CD14-positive monocyte (primary cell): ENCODE measurements at regions not wholly inside any gene's neighbourhood (a gene's known extent, or its start where the extent isn't known, plus 50 kb on each side); places are given as distances from the start of the nearest gene placed in this dataset.

ENCODE experiments used
- DNase-seq, 3 donors: peaks; one replicate each; pipeline ENCODE4 v3.0.0-alpha.2; 2011 to 2022
- H2AFZ ChIP-seq: 2 replicates; pipeline ENCODE4 v1.6.0; 2012; ENCODE audit warnings: mild to moderate bottlenecking, low read depth, low read length, inconsistent platforms; ENCODE audit not compliant: insufficient read depth, poor library complexity, severe bottlenecking
- H3K27ac ChIP-seq, 2 donors: 1 replicate in 1 of 2; 2 replicates in 1 of 2; pipeline ENCODE4 v1.5.1; 2012 to 2013; ENCODE audit warnings: low read length in 2 of 2, control low read depth in 1 of 2, inconsistent platforms in 1 of 2, low read depth in 1 of 2, mild to moderate bottlenecking in 1 of 2
- H3K27me3 ChIP-seq, 2 donors: one replicate each; pipeline versions ENCODE4 v1.6.0 to v1.6.1; 2011 to 2013; ENCODE audit warnings: low read length in 2 of 2; ENCODE audit not compliant: control insufficient read depth in 2 of 2, insufficient read depth in 2 of 2
- H3K36me3 ChIP-seq, 2 donors: replicated peaks in 1 of 2; 1 replicate in 1 of 2; 2 replicates in 1 of 2; pipeline versions ENCODE4 v1.5.1 to v1.6.1; 2012 to 2013; ENCODE audit warnings: low read length in 2 of 2, control low read depth in 1 of 2, inconsistent platforms in 1 of 2, mild to moderate bottlenecking in 1 of 2; ENCODE audit not compliant: insufficient read depth in 2 of 2, control insufficient read depth in 1 of 2
- H3K4me1 ChIP-seq, 2 donors: 1 replicate in 1 of 2; 2 replicates in 1 of 2; pipeline versions ENCODE4 v1.5.1 to v1.6.1; 2012 to 2013; ENCODE audit warnings: low read length in 2 of 2, control low read depth in 1 of 2, inconsistent platforms in 1 of 2, mild to moderate bottlenecking in 1 of 2, moderate library complexity in 1 of 2; ENCODE audit not compliant: insufficient read depth in 2 of 2, control insufficient read depth in 1 of 2
- H3K4me2 ChIP-seq: replicated peaks from 2 replicates; pipeline ENCODE3; 2012; ENCODE audit warnings: low read length, moderate library complexity, mild to moderate bottlenecking; ENCODE audit not compliant: poor library complexity, severe bottlenecking; ENCODE audit errors: extremely low read depth
- H3K4me3 ChIP-seq, 3 experiments: fragments of 200-600 bp in 1 of 3; sonication (generic) in 1 of 3; replicated peaks in 1 of 3; 1 replicate in 2 of 3; 2 replicates in 1 of 3; pipeline ENCODE4 v1.5.1; 2011 to 2013; ENCODE audit warnings: low read length in 3 of 3, mild to moderate bottlenecking in 3 of 3, control low read depth in 2 of 3, low read depth in 2 of 3, inconsistent platforms in 1 of 3, moderate library complexity in 1 of 3
- H3K79me2 ChIP-seq: 2 replicates; pipeline ENCODE4 v1.6.0; 2012; ENCODE audit warnings: mild to moderate bottlenecking, control low read depth, inconsistent platforms, low read length, moderate library complexity; ENCODE audit not compliant: insufficient read depth
- H3K9ac ChIP-seq: 2 replicates; pipeline ENCODE4 v1.6.0; 2017; ENCODE audit warnings: low read length, mild to moderate bottlenecking; ENCODE audit not compliant: insufficient read depth, poor library complexity, severe bottlenecking
- H3K9me3 ChIP-seq, 2 donors: replicated peaks in 1 of 2; 1 replicate in 1 of 2; 2 replicates in 1 of 2; pipeline versions ENCODE4 v1.5.1 to v1.6.1; 2012 to 2013; ENCODE audit warnings: low read length in 2 of 2, control low read depth in 1 of 2; ENCODE audit not compliant: control insufficient read depth in 1 of 2, insufficient read depth in 1 of 2
- H4K20me1 ChIP-seq: 2 replicates; pipeline ENCODE4 v1.6.0; 2012; ENCODE audit warnings: mild to moderate bottlenecking, low read length, control low read depth, moderate library complexity; ENCODE audit not compliant: insufficient read depth
- H3K27ac Mint-ChIP-seq, 7 donors: one replicate each; pipeline ENCODE4 v1.8.0; 2020; ENCODE audit warnings: mild to moderate bottlenecking in 7 of 7, mixed read lengths in 7 of 7, moderate library complexity in 6 of 7, inconsistent platforms in 2 of 7
- H3K27me3 Mint-ChIP-seq, 3 donors: one replicate each; pipeline ENCODE4 v1.8.0; 2021 to 2022; ENCODE audit warnings: low read depth in 3 of 3, mild to moderate bottlenecking in 3 of 3, mixed read lengths in 3 of 3, moderate library complexity in 3 of 3, inconsistent platforms in 1 of 3
- H3K36me3 Mint-ChIP-seq, 2 donors: one replicate each; pipeline ENCODE4 v1.8.0; 2020; ENCODE audit warnings: mixed read lengths in 2 of 2, inconsistent platforms in 1 of 2, mild to moderate bottlenecking in 1 of 2
- H3K4me1 Mint-ChIP-seq: one replicate; pipeline ENCODE4 v1.8.0; 2020; ENCODE audit warnings: mild to moderate bottlenecking, mixed read lengths
- H3K4me3 Mint-ChIP-seq, 2 donors: one replicate each; pipeline ENCODE4 v1.8.0; 2020; ENCODE audit warnings: mild to moderate bottlenecking in 2 of 2, mixed read lengths in 2 of 2, moderate library complexity in 1 of 2
- H3K9me3 Mint-ChIP-seq, 7 donors: one replicate each; pipeline ENCODE4 v1.8.0; 2020 to 2022; ENCODE audit warnings: mixed read lengths in 7 of 7, mild to moderate bottlenecking in 6 of 7, moderate library complexity in 6 of 7, inconsistent platforms in 2 of 7
- CTCF ChIP-seq: fragments of 200-600 bp; IDR thresholded peaks from one replicate; pipeline ENCODE4 v1.8.0; 2022; ENCODE audit warnings: antibody characterized with exemption, mild to moderate bottlenecking
- WGBS: methylation state at CpG from one replicate; pipeline ENCODE4 v1.1.5; 2013; ENCODE audit warnings: missing lambda C conversion rate; ENCODE audit not compliant: insufficient coverage; 5-methylcytosine and 5-hydroxymethylcytosine counted together
- intact Hi-C, 2 donors: fragments of 100-400 bp; cut with micrococcal nuclease; formaldehyde crosslinking; loops; one replicate each; pipeline versions ENCODE4 v1.15.0 to v1.15.1; 2023

GRCh38 chr1:189606795-189607476 is 870.7 kb downstream of the BRINP3 start:
- H3K4me2 ChIP-seq, result no peak overlapping the region
- H3K4me1 ChIP-seq, result no peaks in the 10 kb centered on the region
- H3K27ac ChIP-seq, result no peak overlapping the region
- H3K9ac ChIP-seq, result no peak overlapping the region
- H2AFZ ChIP-seq, result no peak overlapping the region
- H3K36me3 Mint-ChIP-seq, result no peaks in the 10 kb centered on the region
- TF ChIP-seq CTCF, result no peak
- H4K20me1 ChIP-seq, result no peaks in the 10 kb centered on the region
- H3K9me3 ChIP-seq, result no peaks in the 10 kb centered on the region
- no CpG with 5 or more reads among the region's 2 CpGs for WGBS
- H3K79me2 ChIP-seq, result no peaks in the 10 kb centered on the region
- H3K36me3 ChIP-seq, result no peaks in the 10 kb centered on the region
- intact Hi-C loops, result no loop called here
- no peak for DNase-seq
- no peak overlapping the region for H3K27ac Mint-ChIP-seq
- H3K27me3 Mint-ChIP-seq, result peaks cover 0 to 2% (median 0%) of the 10 kb centered on the region in 3 donors
- H3K9me3 Mint-ChIP-seq, result peaks cover 0 to 3% (median 0%) of the 10 kb centered on the region in 7 donors
- no peaks in the 10 kb centered on the region for H3K27me3 ChIP-seq
- H3K4me3 ChIP-seq, result no peak overlapping the region
- H3K4me1 Mint-ChIP-seq, result no peaks in the 10 kb centered on the region
- no peak overlapping the region for H3K4me3 Mint-ChIP-seq

GRCh38 chr1:189607477-189608096 is 870.1 kb downstream of the BRINP3 start:
- H3K27me3 ChIP-seq, result no peaks in the 10 kb centered on the region
- no peak overlapping the region for H2AFZ ChIP-seq
- no peak for DNase-seq
- H3K9ac ChIP-seq, result no peak overlapping the region
- intact Hi-C loops, result no loop called here
- TF ChIP-seq CTCF, result no peak
- H4K20me1 ChIP-seq, result no peaks in the 10 kb centered on the region
- no CpG with 5 or more reads among the region's 1 CpG for WGBS
- Mint-ChIP-seq H3K4me1 (no peaks in the 10 kb centered on the region), H3K9me3 (peaks cover 0 to 3% (median 0%) of the 10 kb centered on the region in 7 donors), H3K27ac (no peak overlapping the region), H3K36me3 (no peaks in the 10 kb centered on the region), H3K4me3 (no peak overlapping the region), H3K27me3 (no peaks in the 10 kb centered on the region)
- no peaks in the 10 kb centered on the region for H3K36me3 ChIP-seq
- H3K4me2 ChIP-seq, result no peak overlapping the region
- H3K27ac ChIP-seq, result no peak overlapping the region
- no peaks in the 10 kb centered on the region for H3K9me3 ChIP-seq
- H3K4me3 ChIP-seq, result no peak overlapping the region
- no peaks in the 10 kb centered on the region for H3K4me1 ChIP-seq
- H3K79me2 ChIP-seq, result no peaks in the 10 kb centered on the region
